GM12891 (cell line): ENCODE measurements at regions not wholly inside any gene's neighbourhood (a gene's known extent, or its start where the extent isn't known, plus 50 kb on each side); places are given as distances from the start of the nearest gene placed in this dataset.

Experiments
- POLR2A ChIP-seq: IDR thresholded peaks from 2 replicates; pipeline ENCODE4 v1.6.1; 2011; ENCODE audit warnings: low read depth, low read length, control low read depth
- POLR2AphosphoS5 ChIP-seq: IDR thresholded peaks from 2 replicates; pipeline ENCODE4 v1.6.1; 2011; ENCODE audit warnings: low read depth, low read length, control low read depth

DNA sequence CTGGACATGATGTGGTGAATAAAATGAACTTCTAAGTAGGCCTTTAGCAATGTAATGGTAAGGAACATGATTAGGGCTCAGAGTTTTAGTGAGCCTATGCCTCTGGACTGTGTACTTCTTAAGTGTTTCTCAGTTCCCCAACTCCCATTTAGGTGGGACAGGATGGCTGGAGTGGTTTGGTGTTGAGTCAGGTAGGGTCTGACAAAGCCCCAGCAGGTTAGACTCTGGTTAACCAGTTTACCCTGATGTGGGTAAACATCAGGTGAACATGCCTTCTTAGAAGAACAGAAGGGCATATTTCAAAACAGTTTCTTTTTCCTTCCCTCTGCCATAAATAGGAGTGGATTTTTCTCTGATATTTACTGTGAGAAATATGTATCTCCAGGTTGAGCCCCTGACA lies 1548.7 kb downstream of the GRIK2 start:
- TF ChIP-seq POLR2A (no peak), POLR2AphosphoS5 (no peak)
